HEK293T (cell line): ENCODE measurements at regions not wholly inside any gene's neighbourhood (a gene's known extent, or its start where the extent isn't known, plus 50 kb on each side); places are given as distances from the start of the nearest gene placed in this dataset.

ENCODE experiments used
- CTCF ChIA-PET: fragments of 350-600 bp; formaldehyde crosslinking; extraction: SDS; loops from one replicate; lab custom pipeline; 2021; ENCODE audit warnings: antibody characterized with exemption, inconsistent platforms; lab: Yijun Ruan, JAX
- POLR2A ChIA-PET: fragments of 350-600 bp; formaldehyde crosslinking; extraction: SDS; loops from one replicate; lab custom pipeline; 2020; ENCODE audit warnings: antibody characterized with exemption, inconsistent platforms; lab: Yijun Ruan, JAX
- DNase-seq: peaks from one replicate; pipeline ENCODE4 v3.0.0; 2012; ENCODE audit warnings: mixed read lengths; ENCODE audit errors: extremely low spot score
- ARNT ChIP-seq: fragments of 450-650 bp; IDR thresholded peaks from 2 replicates; pipeline ENCODE4 v1.6.1; 2017; ENCODE audit warnings: mild to moderate bottlenecking
- BHLHE40 ChIP-seq: fragments of 450-650 bp; IDR thresholded peaks from 2 replicates; pipeline ENCODE4 v1.6.1; 2016; ENCODE audit warnings: mild to moderate bottlenecking, moderate library complexity, borderline replicate concordance
- CTBP1 ChIP-seq: fragments of 450-650 bp; IDR thresholded peaks from 2 replicates; pipeline ENCODE4 v1.6.1; 2016; ENCODE audit warnings: borderline replicate concordance
- ELF4 ChIP-seq: fragments of 450-650 bp; IDR thresholded peaks from 2 replicates; pipeline ENCODE4 v1.6.1; 2017; ENCODE audit warnings: antibody characterized with exemption
- FOXA1 ChIP-seq: fragments of 450-650 bp; IDR thresholded peaks from 2 replicates; pipeline ENCODE4 v1.6.1; 2016; ENCODE audit warnings: mild to moderate bottlenecking
- FOXK2 ChIP-seq: fragments of 450-650 bp; IDR thresholded peaks from 2 replicates; pipeline ENCODE4 v1.6.1; 2016; ENCODE audit warnings: mild to moderate bottlenecking
- FOXM1 ChIP-seq: fragments of 450-650 bp; IDR thresholded peaks from 2 replicates; pipeline ENCODE4 v1.6.1; 2017; ENCODE audit warnings: mild to moderate bottlenecking, borderline replicate concordance
- HDGF ChIP-seq: fragments of 450-650 bp; IDR thresholded peaks from 2 replicates; pipeline ENCODE4 v1.6.1; 2017; ENCODE audit warnings: antibody characterized with exemption, borderline replicate concordance
- L3MBTL2 ChIP-seq: fragments of 450-650 bp; conservative IDR thresholded peaks from 2 replicates; pipeline ENCODE4 v1.6.1; 2016; ENCODE audit warnings: mild to moderate bottlenecking
- LEF1 ChIP-seq: fragments of 450-650 bp; IDR thresholded peaks from 2 replicates; pipeline ENCODE4 v1.6.1; 2017; ENCODE audit warnings: mild to moderate bottlenecking, borderline replicate concordance
- NFRKB ChIP-seq: fragments of 450-650 bp; IDR thresholded peaks from 2 replicates; pipeline ENCODE4 v1.6.1; 2016; ENCODE audit warnings: mild to moderate bottlenecking, moderate library complexity
- SP1 ChIP-seq: fragments of 450-650 bp; IDR thresholded peaks from 2 replicates; pipeline ENCODE4 v1.6.1; 2017
- SUZ12 ChIP-seq: fragments of 450-650 bp; IDR thresholded peaks from 2 replicates; pipeline ENCODE4 v1.6.1; 2016; ENCODE audit warnings: mild to moderate bottlenecking
- TARDBP ChIP-seq: fragments of 450-650 bp; IDR thresholded peaks from 2 replicates; pipeline ENCODE4 v1.6.1; 2016
- ZNF384 ChIP-seq: fragments of 450-650 bp; IDR thresholded peaks from 2 replicates; pipeline ENCODE4 v1.6.1; 2016
- TF ChIP-seq, protein P1 (sequence below): fragments of 450-650 bp; IDR thresholded peaks from 2 replicates; pipeline ENCODE4 v1.6.1; 2016

DNA sequence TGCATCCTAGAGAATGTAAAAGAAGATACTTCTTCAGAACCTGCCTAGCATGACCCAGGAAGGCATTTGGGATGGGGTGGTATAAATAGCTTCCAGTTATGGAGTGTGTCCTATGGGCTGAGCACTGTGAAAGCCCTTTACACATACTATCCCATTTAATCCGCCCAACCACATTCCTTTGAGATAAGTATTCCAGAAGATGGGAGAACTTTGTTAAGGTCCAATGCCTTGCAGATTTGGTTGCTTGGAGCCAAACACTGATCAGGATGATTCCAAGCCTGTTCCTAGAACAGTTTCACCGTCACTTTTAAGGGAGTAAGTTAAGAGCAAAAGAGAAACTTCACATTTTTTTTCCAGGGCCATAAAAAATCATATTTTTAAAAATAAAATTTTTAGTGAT is 82.5 kb upstream of the CLMN start:
- CTCF ChIA-PET: no interaction called here

DNA sequence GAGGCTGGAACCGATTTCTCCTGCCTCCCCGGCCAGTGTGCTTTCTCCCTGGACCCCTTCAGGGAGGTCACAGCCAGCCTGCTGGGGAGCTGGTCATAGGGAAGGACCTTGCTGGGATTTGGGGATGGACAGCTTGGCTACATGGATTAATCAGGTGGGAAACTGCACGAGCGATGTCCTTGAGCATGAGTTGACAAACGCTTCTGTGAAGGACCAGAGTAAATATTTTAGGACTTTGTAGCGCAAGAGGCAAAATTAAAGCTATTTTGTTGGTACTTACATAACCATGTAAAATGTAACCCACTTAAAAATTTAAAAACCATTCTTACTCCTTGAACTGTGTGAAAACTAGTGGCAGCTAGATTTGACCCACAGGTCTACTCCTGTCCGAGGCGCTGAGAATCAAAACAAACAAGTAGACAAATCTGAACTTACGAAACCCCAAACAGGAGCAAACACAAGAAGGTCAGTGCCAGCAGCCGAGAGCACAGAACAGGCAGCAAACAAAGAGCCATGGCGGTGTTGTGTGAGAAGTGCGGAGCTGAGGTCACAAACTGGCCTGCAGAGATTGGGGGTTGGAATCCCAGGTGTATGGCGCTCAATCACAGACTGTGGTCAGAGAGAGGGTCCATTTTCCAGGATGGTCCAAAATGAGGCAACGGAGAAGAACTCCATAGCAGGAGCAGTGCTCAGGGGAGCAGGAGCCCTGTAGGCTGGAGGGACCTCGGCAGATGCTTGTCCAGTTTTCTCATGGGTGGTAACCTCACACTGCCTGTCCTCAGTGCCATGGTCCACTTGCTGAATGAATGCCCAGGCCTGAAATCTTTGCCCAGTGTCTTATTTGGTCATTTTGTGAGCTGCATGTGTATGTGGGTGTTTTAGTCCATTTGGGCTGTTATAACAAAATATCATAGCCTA is 79.2 kb upstream of the CLMN start:
- ChIA-PET CTCF (interaction anchor here (0.9 kb wide), 1 partner anchor 16 kb away, joined by 3 read pairs; no protein-coding TSS in a partner anchor), POLR2A (no interaction called here)
- DNase-seq: no peak
- no peak for TF ChIP-seq FOXK2
- no peak for TF ChIP-seq TARDBP
- no peak for TF ChIP-seq ZNF384
- no peak for TF ChIP-seq SUZ12
- no peak for TF ChIP-seq FOXA1
- TF ChIP-seq L3MBTL2: no peak
- TF ChIP-seq FOXM1: no peak
- no peak for TF ChIP-seq BHLHE40
- TF ChIP-seq ARNT: no peak
- TF ChIP-seq, protein P1, sequence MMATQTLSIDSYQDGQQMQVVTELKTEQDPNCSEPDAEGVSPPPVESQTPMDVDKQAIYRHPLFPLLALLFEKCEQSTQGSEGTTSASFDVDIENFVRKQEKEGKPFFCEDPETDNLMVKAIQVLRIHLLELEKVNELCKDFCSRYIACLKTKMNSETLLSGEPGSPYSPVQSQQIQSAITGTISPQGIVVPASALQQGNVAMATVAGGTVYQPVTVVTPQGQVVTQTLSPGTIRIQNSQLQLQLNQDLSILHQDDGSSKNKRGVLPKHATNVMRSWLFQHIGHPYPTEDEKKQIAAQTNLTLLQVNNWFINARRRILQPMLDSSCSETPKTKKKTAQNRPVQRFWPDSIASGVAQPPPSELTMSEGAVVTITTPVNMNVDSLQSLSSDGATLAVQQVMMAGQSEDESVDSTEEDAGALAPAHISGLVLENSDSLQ: no peak
- no peak for TF ChIP-seq LEF1
- TF ChIP-seq SP1: no peak
- no peak for TF ChIP-seq HDGF
- TF ChIP-seq NFRKB: no peak
- no peak for TF ChIP-seq CTBP1
- TF ChIP-seq ELF4: no peak

More for the DNA sequence above, 82.5 kb upstream of the CLMN start:
- no peak for DNase-seq
- POLR2A ChIA-PET: no interaction called here
- TF ChIP-seq ARNT: no peak

DNA sequence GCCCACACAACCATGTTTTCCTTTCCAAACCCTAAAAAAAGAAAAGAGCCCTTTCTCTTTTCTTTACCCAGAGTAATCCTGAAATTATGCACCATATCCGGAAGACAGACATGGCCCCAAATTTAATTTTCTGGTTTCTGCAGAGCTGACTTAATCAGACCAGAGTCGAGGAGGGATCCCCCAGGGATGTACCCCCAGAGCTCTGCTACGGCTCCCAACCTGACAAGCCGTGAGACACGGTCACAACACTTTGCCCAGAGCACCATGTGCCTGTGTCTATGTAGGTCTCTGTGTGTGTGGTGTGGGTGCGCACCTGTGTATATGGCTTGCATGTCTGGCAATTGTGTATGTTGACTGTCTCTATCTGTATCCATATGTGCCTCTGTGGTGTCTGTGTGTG is 77.6 kb upstream of the CLMN start:
- CTCF ChIA-PET: interaction anchor here (0.7 kb wide), 1 partner anchor 307 kb away, joined by 3 read pairs; no protein-coding TSS in a partner anchor
- POLR2A ChIA-PET: no interaction called here
- DNase-seq: no peak
- TF ChIP-seq SP1 (no peak), L3MBTL2 (no peak), ELF4 (no peak), SUZ12 (no peak), FOXK2 (no peak), TARDBP (no peak), FOXA1 (no peak), LEF1 (no peak), BHLHE40 (no peak), FOXM1 (no peak), HDGF (no peak), NFRKB (no peak), ZNF384 (no peak)
- TF ChIP-seq, protein P1: no peak

DNA sequence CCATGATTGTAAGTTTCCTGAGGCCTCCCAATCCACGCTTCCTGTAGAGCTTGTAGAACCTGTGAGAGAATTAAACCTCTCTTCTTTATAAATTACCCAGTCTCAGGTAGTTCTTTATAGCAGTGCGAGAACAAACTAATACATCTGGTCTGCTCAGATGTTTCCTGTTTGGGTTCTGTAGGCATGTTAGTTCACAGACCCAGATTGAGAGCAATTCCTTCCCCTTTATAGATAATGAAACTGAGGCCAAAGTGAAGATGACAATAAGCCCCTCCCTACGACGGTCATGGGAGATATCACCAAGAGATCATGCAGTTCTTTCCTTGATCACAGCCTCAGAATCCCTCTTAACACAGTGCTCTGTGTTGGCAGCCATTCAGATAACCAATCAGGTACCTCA is 76.5 kb upstream of the CLMN start:
- no peak for DNase-seq
- CTCF ChIA-PET: no interaction called here
- POLR2A ChIA-PET: no interaction called here
- TF ChIP-seq ELF4: no peak
- no peak for TF ChIP-seq FOXM1
- no peak for TF ChIP-seq BHLHE40
- TF ChIP-seq CTBP1: no peak
- TF ChIP-seq, protein P1: no peak
- no peak for TF ChIP-seq FOXA1
- no peak for TF ChIP-seq ARNT
- TF ChIP-seq ZNF384: no peak
- no peak for TF ChIP-seq SUZ12
- no peak for TF ChIP-seq LEF1
- no peak for TF ChIP-seq TARDBP
- TF ChIP-seq HDGF: no peak
- no peak for TF ChIP-seq L3MBTL2
- TF ChIP-seq NFRKB: no peak
- no peak for TF ChIP-seq SP1
- TF ChIP-seq FOXK2: no peak

DNA sequence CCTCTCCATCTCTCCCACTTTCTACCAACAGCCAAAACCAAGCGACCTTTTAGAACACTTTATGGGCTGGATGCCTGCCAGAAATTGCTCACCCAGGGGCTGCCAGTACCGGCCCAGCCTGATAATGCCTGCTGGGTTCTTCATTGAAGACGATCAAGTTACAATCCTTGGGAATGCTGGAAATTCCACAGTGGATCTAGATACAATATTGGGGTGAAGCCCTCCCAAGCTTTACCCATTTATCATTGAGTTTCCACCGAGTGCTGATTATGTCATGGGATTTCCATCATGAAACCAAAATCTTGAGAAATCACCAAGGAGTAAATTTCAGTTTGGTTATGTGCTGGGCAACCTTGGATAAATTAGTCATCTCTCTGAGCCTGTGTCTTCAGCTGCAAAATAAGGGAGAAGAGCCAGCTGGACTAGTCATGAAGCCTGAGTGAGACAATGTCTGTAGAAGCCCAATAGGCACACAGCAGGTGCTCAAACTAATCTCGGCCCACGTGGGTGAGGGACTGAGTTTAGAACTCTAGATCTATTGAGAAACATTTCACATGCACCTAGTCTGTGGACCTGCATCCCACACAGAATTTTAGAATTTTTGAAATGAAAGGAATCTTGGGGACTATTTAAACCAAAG is 75.5 kb upstream of the CLMN start:
- no peak for DNase-seq
- ChIA-PET POLR2A (no interaction called here), CTCF (no interaction called here)
- TF ChIP-seq CTBP1 (no peak), FOXM1 (no peak), BHLHE40 (no peak), FOXK2 (no peak), SUZ12 (no peak), L3MBTL2 (no peak), TARDBP (no peak), FOXA1 (no peak), ZNF384 (no peak), ARNT (no peak), NFRKB (no peak), SP1 (no peak), ELF4 (no peak), HDGF (no peak), LEF1 (no peak)
- TF ChIP-seq, protein P1: no peak
